GM19043 (cell line): ENCODE measurements at regions not wholly inside any gene's neighbourhood (a gene's known extent, or its start where the extent isn't known, plus 50 kb on each side); places are given as distances from the start of the nearest gene placed in this dataset.

Experiments used
- ATAC-seq: cut with Tn5 transposase; IDR thresholded peaks from one replicate; pipeline ENCODE4 v1.9.1; 2021; ENCODE audit warnings: low read depth; ENCODE audit not compliant: unreplicated experiment

GRCh38 chr6:155985660-155986138 lies 530.1 kb upstream of the NOX3 start:
- ATAC-seq, result no peak

- no peak for ATAC-seq
Measured at GRCh38 chr6:155980768-155981079, 525.1 kb upstream of the NOX3 start.

DNA sequence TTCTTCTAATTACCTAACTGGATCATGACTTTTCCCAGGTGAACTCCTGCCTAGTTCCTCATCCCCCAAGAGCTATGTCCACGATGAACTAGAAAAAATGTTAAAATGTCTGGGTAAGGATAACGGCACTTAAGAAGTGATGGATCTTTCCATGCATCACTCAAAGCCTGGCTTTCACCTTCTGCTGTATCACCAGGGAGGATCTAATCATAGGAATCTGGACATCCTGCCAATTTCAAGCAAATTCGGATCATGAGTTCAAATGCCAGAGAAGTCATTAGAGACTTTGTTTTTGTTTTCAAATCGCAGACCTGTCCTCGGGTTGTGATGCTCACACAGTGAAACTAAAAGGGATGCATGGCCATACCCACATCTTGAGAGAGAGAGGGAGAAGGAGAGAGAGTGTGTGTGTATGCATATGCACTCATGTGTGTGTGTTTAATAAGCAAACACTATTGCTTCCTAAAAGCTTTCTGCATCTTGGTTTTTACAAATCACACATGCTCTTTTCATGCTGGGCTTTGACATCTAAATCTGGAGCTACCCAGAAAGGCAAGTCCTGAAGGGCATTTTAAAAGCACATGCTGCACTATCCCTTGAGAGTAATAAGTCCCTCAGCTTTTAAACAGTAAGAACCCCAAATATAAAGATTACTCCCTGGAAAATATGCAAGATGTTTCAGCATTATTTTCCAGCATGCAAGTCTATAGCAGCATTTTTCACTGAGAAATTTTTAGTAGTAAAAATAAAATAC lies 524.6 kb upstream of the NOX3 start:
- ATAC-seq, result no peak

GRCh38 chr6:155975506-155975905 lies 519.9 kb upstream of the NOX3 start:
- no peak for ATAC-seq

- ATAC-seq, result no peak
Measured at GRCh38 chr6:155974811-155975323, 519.2 kb upstream of the NOX3 start.

GRCh38 chr6:155974359-155974758 lies 518.7 kb upstream of the NOX3 start:
- no peak for ATAC-seq

- no peak for ATAC-seq
Measured at GRCh38 chr6:155970876-155971708, 515.5 kb upstream of the NOX3 start.

GRCh38 chr6:155970472-155970871 lies 514.8 kb upstream of the NOX3 start:
- ATAC-seq, result no peak

DNA sequence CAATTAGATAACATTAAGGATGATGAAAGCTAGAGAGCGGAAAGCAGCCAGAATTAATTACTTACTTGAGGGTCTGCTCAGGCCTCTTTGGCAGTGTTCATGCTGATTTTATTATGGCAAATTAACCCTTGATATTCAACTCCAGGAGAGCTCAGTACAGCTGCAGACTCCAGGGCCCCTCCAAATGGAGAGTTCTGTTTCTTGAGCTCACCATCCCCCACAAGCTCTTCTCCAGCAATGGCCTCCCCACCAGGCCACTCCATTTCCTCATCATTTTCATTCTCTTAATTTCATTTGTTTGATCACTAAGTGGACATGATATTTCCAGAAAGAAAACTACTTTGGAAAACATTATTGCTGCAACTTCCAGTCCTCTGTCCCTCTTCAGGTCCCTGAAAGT lies 513.3 kb upstream of the NOX3 start:
- ATAC-seq, result no peak

DNA sequence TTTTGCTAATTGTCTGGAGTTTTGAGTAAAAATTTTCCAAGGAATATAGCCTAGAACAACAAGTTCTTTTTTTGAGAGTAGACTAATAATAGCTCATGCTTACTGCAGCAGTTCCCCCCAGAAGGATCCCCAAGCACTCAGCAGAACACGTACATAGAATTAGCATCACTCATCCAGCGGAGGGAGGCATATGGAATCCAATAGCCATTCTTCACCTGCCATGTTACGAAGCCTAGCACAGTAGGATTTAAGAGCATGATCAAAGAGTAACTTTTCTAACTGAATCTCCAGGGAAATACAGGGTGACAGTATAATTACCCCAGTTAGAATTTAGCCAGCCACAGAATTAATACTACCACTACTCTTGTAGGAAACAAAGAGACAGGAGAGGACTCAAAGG lies 511.7 kb upstream of the NOX3 start:
- ATAC-seq, result no peak

- ATAC-seq, result no peak
Measured at GRCh38 chr6:155964544-155964943, 508.9 kb upstream of the NOX3 start.

- ATAC-seq, result no peak
Measured at GRCh38 chr6:155962276-155962675, 506.6 kb upstream of the NOX3 start.

DNA sequence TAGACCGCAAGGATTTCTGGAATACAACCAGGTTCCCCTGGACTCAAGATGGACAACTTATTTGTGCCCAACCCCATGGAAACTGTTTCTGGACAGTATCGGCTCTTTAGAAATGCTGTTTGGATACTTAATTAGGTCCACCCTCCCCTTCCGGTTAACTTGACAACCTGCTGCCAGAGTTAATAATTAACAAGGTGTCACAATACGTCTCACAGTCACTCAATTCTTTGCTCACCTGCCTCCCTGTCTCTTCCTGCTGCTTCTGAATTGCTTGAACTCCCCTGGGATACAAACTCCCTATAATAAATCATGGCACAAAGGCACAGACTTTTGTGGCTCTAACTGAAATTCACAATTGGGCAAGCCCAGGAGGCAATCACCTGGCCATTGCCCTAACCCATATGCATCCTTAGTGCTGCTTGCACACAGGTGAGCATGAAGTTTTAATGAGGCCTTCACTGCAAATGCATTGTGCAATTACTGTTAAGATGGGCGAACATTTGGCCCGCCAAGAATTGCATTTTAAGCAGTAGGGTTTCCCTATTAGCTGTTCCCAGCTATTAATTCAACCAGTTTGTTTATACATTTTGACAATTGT lies 504.4 kb upstream of the NOX3 start:
- no peak for ATAC-seq

DNA sequence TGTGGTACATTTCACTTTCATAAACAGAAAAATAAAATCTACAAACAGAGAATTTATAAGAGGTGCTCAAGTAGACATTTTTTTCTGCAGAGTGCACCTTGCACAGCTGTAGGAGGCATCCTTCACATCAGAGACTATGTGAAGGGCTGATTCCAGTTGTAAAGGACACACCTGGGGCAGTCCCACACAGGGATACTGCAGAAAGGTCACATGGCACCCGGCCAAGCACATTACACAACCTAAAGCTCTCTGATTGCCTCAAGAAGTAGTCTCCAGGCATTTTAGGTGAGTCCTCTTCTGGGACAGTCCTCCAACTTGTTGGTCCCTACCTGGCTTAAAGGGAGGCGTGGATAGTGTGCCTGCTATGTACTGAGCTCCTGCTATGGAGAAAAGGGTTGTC lies 502.9 kb upstream of the NOX3 start:
- ATAC-seq, result no peak

DNA sequence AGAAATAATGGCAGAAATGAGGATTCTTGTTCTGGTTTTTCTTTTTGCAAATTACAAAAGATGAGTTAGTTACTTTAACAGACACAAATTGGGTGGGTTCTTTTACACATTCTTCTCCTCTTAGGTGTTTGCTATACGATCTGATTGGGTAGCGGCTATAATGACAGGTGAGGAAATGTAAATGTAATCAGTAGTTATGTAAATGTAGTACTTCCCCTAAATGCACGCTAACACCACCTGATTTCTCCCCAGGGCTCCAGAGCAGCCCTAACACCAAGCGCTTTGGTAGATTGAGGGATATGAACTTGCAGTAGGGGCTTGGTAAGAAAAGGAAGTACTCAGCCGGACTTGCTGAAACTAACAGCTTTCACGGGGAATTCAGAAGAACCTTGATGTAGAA lies 499.4 kb upstream of the NOX3 start:
- ATAC-seq, result no peak

DNA sequence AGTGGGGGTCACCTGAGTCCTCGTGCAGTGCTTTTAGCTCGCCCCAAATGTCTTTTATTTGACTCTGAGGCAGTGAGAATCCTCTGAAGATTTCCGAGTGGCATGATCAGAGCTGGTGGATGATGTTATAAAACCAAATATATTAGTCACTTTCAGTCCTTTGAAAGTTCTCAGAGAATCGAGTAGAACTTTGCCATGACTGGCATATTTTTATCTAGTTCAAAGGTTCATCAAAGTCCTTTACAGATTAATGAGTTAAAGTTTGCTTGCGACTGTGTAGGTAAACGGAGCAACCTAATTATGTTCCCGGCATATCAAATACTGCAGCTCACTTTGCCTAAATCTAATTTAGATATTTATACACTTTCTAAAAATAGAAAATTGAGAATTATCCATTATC lies 498.5 kb upstream of the NOX3 start:
- no peak for ATAC-seq

DNA sequence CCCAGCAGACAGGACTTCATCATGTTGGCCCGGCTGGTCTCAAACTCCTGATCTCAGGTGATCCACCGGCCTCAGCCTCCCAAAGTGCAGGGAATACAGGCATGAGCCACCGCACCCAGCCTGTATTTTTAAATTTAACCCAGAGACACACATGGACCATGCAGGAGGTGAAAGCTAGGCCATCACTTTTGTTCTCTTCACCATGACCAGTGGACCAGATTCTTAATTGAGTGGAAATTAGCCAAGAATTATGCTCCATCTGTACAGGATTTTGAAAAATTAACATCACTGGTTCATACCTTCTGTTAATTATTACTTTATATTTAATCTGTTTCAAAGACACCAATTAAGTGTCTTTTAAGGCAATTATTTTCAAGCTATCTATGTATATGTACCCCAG lies 493.6 kb upstream of the NOX3 start:
- no peak for ATAC-seq

DNA sequence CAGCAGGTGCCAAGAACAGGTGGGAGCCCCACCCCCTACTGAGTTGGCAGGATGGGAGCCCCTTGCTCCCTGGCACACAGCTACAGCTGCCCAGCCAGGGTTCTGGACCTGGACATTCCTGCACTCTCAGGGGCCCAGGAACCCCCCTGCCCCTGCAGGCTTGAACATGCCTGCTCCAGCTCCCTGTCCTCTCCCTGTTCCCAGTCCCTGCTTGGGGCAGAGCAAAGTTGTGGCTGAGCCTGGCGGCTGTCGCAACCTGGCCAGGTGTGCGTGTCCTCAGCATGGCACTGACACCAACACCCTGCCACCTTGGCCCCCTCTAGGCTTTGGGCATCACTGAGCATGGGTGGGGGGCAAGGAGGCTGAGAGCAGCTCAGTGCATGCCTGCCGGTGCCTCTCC lies 491.2 kb upstream of the NOX3 start:
- no peak for ATAC-seq

- ATAC-seq, result no peak
Measured at GRCh38 chr6:155943635-155944034, 488.0 kb upstream of the NOX3 start.

GRCh38 chr6:155939253-155939652 lies 483.6 kb upstream of the NOX3 start:
- no peak for ATAC-seq

DNA sequence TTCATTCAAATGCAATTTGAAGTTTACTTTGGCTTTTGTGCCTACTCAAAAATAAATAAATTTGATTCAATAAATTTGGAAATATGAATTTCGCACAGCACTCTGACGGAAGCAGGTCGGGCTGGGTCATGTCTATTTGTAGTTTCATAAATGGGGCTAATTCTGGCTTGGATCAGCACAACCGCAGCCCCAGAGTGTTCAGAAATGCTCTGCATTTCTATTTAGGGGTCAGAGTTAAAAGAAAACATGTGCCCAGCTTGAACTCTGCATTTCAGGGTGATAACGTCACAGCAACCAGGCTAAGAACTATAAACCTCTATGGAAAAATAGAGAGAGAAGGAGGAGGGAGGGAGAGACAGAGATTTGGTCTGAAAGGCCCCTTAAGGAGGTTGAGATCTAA lies 480.9 kb upstream of the NOX3 start:
- ATAC-seq, result no peak
